MG63 (cell line): ENCODE measurements at regions not wholly inside any gene's neighbourhood (a gene's known extent, or its start where the extent isn't known, plus 50 kb on each side); places are given as distances from the start of the nearest gene placed in this dataset.
"Not testable (repeated sequence)": the region's sequence is repeated elsewhere in the genome, so short reads cannot be mapped to it uniquely, and the experiment has no call there.

ENCODE experiments used
- DNase-seq: peaks from one replicate; pipeline ENCODE4 v3.0.0-alpha.2; 2020
- H3K27me3 ChIP-seq: fragments of 250-450 bp; sonication (Bioruptor Pico); 2 replicates; pipeline ENCODE4 v1.5.1; 2020; ENCODE audit warnings: mild to moderate bottlenecking, moderate library complexity
- H3K36me3 ChIP-seq: fragments of 250-450 bp; sonication (Bioruptor Pico); 2 replicates; pipeline ENCODE4 v1.5.1; 2020; ENCODE audit warnings: mild to moderate bottlenecking, moderate library complexity
- H3K4me3 ChIP-seq: fragments of 250-450 bp; sonication (Bioruptor Pico); 2 replicates; pipeline ENCODE4 v1.5.1; 2020; ENCODE audit warnings: mild to moderate bottlenecking, moderate library complexity
- H3K9me3 ChIP-seq: fragments of 250-450 bp; sonication (Bioruptor Pico); 2 replicates; pipeline ENCODE4 v1.5.1; 2020; ENCODE audit warnings: mild to moderate bottlenecking, moderate library complexity

DNA sequence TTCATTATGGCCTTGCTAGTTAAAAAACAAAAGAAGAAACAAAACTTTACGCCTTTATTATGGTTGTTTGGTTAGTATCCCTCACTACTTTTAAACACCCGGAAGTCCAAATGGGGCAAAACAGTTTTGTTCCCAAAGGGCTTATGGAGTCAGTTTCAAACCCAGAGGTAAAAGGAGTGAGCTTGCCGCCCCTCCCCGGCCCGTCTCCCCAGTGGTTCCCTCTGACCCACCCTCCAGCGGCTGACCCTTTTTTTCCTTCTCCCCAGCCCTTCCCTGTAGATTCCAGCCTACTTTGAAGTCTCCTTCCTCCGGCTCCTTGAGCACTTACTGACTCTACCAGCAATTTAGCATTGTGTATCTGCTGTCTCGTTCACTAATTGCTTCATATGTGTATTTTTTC lies 209.2 kb downstream of the ICOS start:
- H3K4me3 ChIP-seq: no peak overlapping the region; the same call in 1 of the 2 replicates
- H3K36me3 ChIP-seq: no peaks in the 10 kb centered on the region
- H3K27me3 ChIP-seq: 0 out of 2 replicates have a peak, but pooled peaks cover 2% of the 10 kb centered on the region
- no peak for DNase-seq
- no peaks in the 10 kb centered on the region for H3K9me3 ChIP-seq

GRCh38 chr2:204147040-204147439 lies 210.5 kb downstream of the ICOS start:
- H3K9me3 ChIP-seq, DNase-seq, H3K27me3 ChIP-seq, H3K36me3 ChIP-seq, H3K4me3 ChIP-seq: not testable (repeated sequence)

DNA sequence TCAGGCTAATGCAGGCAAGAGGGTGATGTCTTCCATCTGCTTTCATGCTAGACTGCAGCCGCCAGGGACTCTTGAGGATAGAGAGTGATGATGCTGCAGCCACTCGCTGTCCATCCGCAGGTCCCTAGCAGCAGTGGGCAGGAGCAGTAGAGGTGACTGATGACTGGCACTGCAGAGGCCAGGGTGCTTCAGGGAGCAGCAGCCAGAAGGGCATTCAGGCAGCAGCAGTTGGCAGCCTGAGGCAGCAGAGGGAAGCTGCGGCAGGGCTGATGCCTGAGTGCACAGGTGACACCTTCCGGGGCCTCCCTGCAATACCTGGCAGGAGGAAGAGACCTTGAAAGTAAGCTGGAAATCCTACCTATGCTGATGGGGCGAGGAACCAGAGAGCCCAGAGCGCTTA lies 214.2 kb downstream of the ICOS start:
- Histone ChIP-seq H3K36me3 (no peaks in the 10 kb centered on the region), H3K4me3 (no peak overlapping the region), H3K27me3 (0 out of 2 replicates have a peak, but pooled peaks cover 2% of the 10 kb centered on the region), H3K9me3 (no peaks in the 10 kb centered on the region)
- DNase-seq: no peak

GRCh38 chr2:204152616-204153015 lies 216.1 kb downstream of the ICOS start:
- peak; percentile 44 for DNase-seq
- H3K27me3 ChIP-seq: 0 out of 2 replicates have a peak, but pooled peaks cover 2% of the 10 kb centered on the region
- H3K36me3 ChIP-seq: no peaks in the 10 kb centered on the region
- H3K9me3 ChIP-seq: no peaks in the 10 kb centered on the region
- no peak overlapping the region for H3K4me3 ChIP-seq

DNA sequence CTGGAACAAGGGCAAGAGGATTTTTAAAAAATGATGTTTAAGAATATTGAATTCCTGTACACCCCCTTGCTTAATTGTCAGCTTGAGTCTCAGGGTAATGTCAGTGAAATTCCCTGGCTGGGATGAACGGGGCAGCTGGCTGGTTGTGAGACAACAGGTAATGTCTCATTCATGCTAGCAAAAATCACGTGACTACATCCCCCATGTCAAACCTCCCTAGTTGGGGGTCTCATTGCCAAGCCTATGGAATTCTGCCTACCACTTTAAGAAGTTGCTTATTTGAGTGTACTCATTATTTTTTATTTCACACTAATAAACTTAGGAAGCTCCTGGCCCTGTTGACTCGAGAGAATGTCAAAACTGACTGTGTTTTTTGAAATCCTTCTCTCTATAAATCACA lies 218.3 kb downstream of the ICOS start:
- DNase-seq: no peak
- Histone ChIP-seq H3K4me3 (no peak overlapping the region), H3K9me3 (no peaks in the 10 kb centered on the region), H3K36me3 (no peaks in the 10 kb centered on the region), H3K27me3 (no peaks in the 10 kb centered on the region)

- H3K4me3 ChIP-seq: no peak overlapping the region
- no peaks in the 10 kb centered on the region for H3K9me3 ChIP-seq
- H3K36me3 ChIP-seq: no peaks in the 10 kb centered on the region
- no peaks in the 10 kb centered on the region for H3K27me3 ChIP-seq
- no peak for DNase-seq
These were observed 219.9 kb downstream of the ICOS start for GRCh38 chr2:204156456-204156855.

DNA sequence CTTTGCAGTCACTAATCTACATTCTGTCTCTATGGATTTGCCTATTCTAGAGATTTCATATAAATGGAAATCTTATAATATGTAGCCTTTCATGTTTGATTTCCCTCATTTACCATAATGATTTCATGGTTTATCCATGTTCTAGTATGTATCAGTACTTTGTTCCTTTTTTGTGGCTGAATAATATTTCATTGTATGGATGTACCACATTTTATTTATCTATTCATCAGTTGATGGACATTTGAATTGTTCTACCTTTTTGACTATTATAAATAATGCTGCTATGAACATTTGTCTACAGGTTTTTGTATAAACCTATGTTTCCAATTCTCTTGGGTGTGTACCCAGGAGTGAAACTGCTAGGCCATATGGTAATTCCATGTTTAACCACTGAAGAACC lies 221.1 kb downstream of the ICOS start:
- no peaks in the 10 kb centered on the region for H3K27me3 ChIP-seq
- H3K9me3 ChIP-seq: no peaks in the 10 kb centered on the region
- H3K4me3 ChIP-seq: no peak overlapping the region
- no peak for DNase-seq
- H3K36me3 ChIP-seq: no peaks in the 10 kb centered on the region

DNA sequence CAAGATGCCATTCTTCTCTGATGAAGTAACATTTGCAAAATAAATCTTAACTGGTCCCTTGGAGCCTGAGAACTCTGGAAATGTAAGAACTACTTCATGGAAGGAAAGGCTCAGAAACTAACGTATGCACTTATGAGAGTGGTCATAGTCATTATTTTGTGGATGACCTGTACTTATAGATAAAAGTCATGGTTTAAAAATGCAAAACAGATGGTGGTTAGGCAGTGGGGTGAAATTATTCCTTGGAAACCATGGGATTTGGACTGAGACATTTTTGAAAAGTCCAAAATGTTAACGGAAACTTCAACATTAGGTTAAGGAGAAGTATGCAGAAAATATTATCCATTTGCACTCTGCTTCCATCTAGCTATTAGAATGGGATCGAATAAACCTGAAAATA lies 223.0 kb downstream of the ICOS start:
- Histone ChIP-seq H3K4me3 (no peak overlapping the region), H3K9me3 (no peaks in the 10 kb centered on the region), H3K27me3 (no peaks in the 10 kb centered on the region), H3K36me3 (no peaks in the 10 kb centered on the region)
- no peak for DNase-seq

DNA sequence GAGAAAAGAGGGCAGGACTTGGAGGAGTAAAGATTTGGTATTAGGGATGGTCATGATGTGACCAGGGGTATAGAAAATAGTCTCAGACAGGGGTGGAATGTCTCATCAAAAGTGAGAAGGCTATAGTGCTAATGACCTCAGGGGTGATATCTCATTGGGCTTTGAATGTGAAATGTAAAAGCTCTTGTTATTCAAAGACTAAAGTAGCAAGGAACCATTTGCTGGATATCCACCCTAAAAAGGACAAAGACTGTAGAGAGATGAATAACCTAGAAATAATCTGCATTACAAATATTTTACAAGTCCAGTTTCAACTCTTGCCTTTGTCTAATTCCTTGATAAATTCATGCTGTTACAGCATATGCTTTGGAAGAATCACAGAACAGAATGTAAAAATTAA lies 224.4 kb downstream of the ICOS start:
- H3K36me3 ChIP-seq: no peaks in the 10 kb centered on the region
- no peak for DNase-seq
- no peak overlapping the region for H3K4me3 ChIP-seq
- no peaks in the 10 kb centered on the region for H3K9me3 ChIP-seq
- H3K27me3 ChIP-seq: no peaks in the 10 kb centered on the region

DNA sequence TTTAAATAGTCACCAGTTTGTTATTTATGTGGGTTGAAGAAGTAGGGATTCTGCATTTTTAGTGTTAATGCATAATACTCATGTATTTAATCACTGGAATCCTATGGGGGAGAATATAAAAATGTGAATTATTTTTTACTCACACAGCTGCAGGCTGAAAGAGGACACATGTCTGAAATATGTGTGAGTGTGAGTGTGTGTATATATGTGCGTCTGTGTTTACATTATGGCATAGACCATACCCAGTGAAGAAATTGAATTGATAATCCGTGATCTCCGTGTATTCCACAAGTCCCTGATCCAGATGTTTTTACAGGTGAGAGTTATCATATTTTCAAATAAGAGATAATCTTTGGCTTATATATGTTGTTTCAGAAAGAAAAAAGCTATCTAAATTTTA lies 225.3 kb downstream of the ICOS start:
- Histone ChIP-seq H3K9me3 (no peaks in the 10 kb centered on the region), H3K4me3 (no peak overlapping the region), H3K27me3 (no peaks in the 10 kb centered on the region), H3K36me3 (no peaks in the 10 kb centered on the region)
- no peak for DNase-seq

DNA sequence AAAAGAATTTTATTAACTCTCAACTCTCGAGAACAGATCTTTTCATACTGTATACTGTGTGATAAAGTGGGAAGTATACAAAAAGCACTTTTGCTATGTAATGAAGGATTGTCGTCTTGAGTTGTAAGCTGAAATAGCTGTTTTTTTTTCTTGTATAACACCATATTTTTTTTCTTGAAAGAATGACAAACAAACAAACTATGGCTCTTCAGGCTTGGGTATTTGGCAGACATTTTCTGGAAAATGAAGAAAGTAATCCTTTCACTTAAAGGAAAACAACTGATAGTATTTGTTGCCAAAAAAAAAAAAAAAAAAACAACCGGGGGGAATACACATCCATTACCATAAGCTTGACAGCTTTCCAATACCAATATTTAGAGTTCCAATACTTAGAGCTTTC lies 230.4 kb downstream of the ICOS start:
- Histone ChIP-seq H3K9me3 (no peaks in the 10 kb centered on the region), H3K27me3 (peaks cover 3% of the 10 kb centered on the region; the same call in 1 of the 2 replicates), H3K36me3 (no peaks in the 10 kb centered on the region), H3K4me3 (no peak overlapping the region)
- DNase-seq: no peak

DNA sequence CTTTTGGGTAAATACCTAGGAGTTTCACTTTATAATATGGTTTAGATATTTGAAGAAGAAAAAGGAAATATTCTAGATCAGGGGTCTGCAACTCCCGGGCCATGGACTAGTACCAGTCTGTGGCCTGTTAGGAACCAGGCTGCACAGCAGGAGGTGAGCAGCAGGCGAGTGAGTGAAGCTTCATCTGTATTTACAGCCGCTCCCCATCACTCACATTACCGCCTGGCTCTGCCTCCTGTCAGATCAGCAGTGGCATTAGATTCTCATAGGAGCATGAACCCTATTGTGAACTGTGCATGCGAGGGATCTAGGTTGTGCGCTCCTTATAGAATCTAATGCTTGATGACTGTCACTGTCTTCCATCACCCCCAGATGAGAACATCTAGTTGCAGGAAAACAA lies 231.1 kb downstream of the ICOS start:
- not testable (repeated sequence) for DNase-seq, H3K9me3 ChIP-seq

GRCh38 chr2:204170411-204170810 lies 233.8 kb downstream of the ICOS start:
- no peak for DNase-seq
- Histone ChIP-seq H3K36me3 (no peaks in the 10 kb centered on the region), H3K9me3 (no peaks in the 10 kb centered on the region), H3K27me3 (peaks cover 3% of the 10 kb centered on the region; the same call in 1 of the 2 replicates), H3K4me3 (no peak overlapping the region)

More for the DNA sequence above, 231.1 kb downstream of the ICOS start:
- H3K4me3 ChIP-seq, H3K36me3 ChIP-seq, H3K27me3 ChIP-seq: not testable (repeated sequence)

- H3K9me3 ChIP-seq: no peaks in the 10 kb centered on the region
These were observed 235.0 kb downstream of the ICOS start for GRCh38 chr2:204171432-204172144.

GRCh38 chr2:204172145-204172600 lies 235.6 kb downstream of the ICOS start:
- Histone ChIP-seq H3K9me3 (no peaks in the 10 kb centered on the region), H3K4me3 (no peak overlapping the region), H3K27me3 (peaks cover 3% of the 10 kb centered on the region; the same call in 1 of the 2 replicates), H3K36me3 (no peaks in the 10 kb centered on the region)
- no peak for DNase-seq

More at GRCh38 chr2:204171432-204172144, 235.0 kb downstream of the ICOS start:
- Histone ChIP-seq H3K4me3 (no peak overlapping the region), H3K36me3 (no peaks in the 10 kb centered on the region), H3K27me3 (peaks cover 3% of the 10 kb centered on the region; the same call in 1 of the 2 replicates)
- no peak for DNase-seq

DNA sequence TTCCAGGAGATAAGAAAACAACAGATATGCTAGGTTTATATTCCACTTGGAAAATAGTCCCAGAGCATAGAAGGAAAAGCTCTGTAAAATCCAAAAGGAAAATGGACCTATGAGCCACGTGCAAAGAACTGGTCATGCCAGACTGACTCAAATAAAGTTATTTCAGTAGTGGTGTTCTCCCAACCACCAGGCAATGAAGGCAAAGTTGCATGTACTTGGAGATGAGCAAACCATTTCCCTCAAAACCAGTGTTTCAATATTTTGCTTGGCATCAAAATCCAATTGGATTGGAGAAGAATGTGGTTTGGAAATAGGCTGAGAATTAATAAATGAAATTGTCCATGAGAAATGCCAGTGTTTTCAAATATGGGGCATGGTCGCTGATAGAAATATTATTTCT lies 237.5 kb downstream of the ICOS start:
- DNase-seq: no peak
- Histone ChIP-seq H3K4me3 (no peak overlapping the region), H3K9me3 (no peaks in the 10 kb centered on the region), H3K36me3 (no peaks in the 10 kb centered on the region), H3K27me3 (peaks cover 5% of the 10 kb centered on the region; the same call in 1 of the 2 replicates)

- no peak for DNase-seq
- H3K27me3 ChIP-seq: peaks cover 3% of the 10 kb centered on the region
- H3K36me3 ChIP-seq: no peaks in the 10 kb centered on the region
- no peaks in the 10 kb centered on the region for H3K9me3 ChIP-seq
- H3K4me3 ChIP-seq: no peak overlapping the region
These were observed 239.1 kb downstream of the ICOS start for GRCh38 chr2:204175552-204176271.

GRCh38 chr2:204176306-204176705 lies 239.7 kb downstream of the ICOS start:
- peaks cover 3% of the 10 kb centered on the region for H3K27me3 ChIP-seq
- DNase-seq: no peak
- no peak overlapping the region for H3K4me3 ChIP-seq
- no peaks in the 10 kb centered on the region for H3K36me3 ChIP-seq
- H3K9me3 ChIP-seq: no peaks in the 10 kb centered on the region
